Activated CD8-positive, alpha-beta memory T cell treated with anti-CD3 and anti-CD28 coated beads, Interleukin-2, amount 50 U/mL, for 24 hours (primary cell): ENCODE measurements at regions not wholly inside any gene's neighbourhood (a gene's known extent, or its start where the extent isn't known, plus 50 kb on each side); places are given as distances from the start of the nearest gene placed in this dataset.

ENCODE experiments used
- DNase-seq: peaks from one replicate; pipeline ENCODE4 v3.0.0-alpha.2; 2020; ENCODE audit errors: extremely low read depth

GRCh38 chr10:25661632-25662031 is 272.4 kb upstream of the MYO3A start:
- DNase-seq = no peak

- no peak for DNase-seq
These were observed 267.8 kb upstream of the MYO3A start for GRCh38 chr10:25666276-25666675.

GRCh38 chr10:25675204-25675603 is 258.8 kb upstream of the MYO3A start:
- no peak for DNase-seq

- DNase-seq = no peak
These were observed 258.4 kb upstream of the MYO3A start for GRCh38 chr10:25675615-25676014.

- no peak for DNase-seq
These were observed 255.8 kb upstream of the MYO3A start for GRCh38 chr10:25678220-25678619.

GRCh38 chr10:25678666-25679065 is 255.4 kb upstream of the MYO3A start:
- no peak for DNase-seq

GRCh38 chr10:25682203-25682851 is 251.7 kb upstream of the MYO3A start:
- DNase-seq = no peak

- no peak for DNase-seq
These were observed 250.7 kb upstream of the MYO3A start for GRCh38 chr10:25683344-25683743.

GRCh38 chr10:25687521-25687920 is 246.5 kb upstream of the MYO3A start:
- DNase-seq = no peak

- no peak for DNase-seq
These were observed 244.5 kb upstream of the MYO3A start for GRCh38 chr10:25689346-25690100.

- DNase-seq = no peak
These were observed 241.3 kb upstream of the MYO3A start for GRCh38 chr10:25692761-25693160.

GRCh38 chr10:25694206-25694933 is 239.7 kb upstream of the MYO3A start:
- DNase-seq = no peak

- no peak for DNase-seq
These were observed 239.1 kb upstream of the MYO3A start for GRCh38 chr10:25694971-25695370.

GRCh38 chr10:25695586-25695985 is 238.4 kb upstream of the MYO3A start:
- DNase-seq = no peak

- no peak for DNase-seq
These were observed 237.9 kb upstream of the MYO3A start for GRCh38 chr10:25696013-25696708.

GRCh38 chr10:25697412-25697811 is 236.6 kb upstream of the MYO3A start:
- no peak for DNase-seq

- DNase-seq = no peak
These were observed 235.4 kb upstream of the MYO3A start for GRCh38 chr10:25698638-25699037.

- DNase-seq = no peak
These were observed 234.4 kb upstream of the MYO3A start for GRCh38 chr10:25699631-25700030.

GRCh38 chr10:25701652-25702051 is 232.4 kb upstream of the MYO3A start:
- no peak for DNase-seq

GRCh38 chr10:25704622-25705021 is 229.4 kb upstream of the MYO3A start:
- no peak for DNase-seq

- no peak for DNase-seq
These were observed 226.5 kb upstream of the MYO3A start for GRCh38 chr10:25707572-25707971.

GRCh38 chr10:25707976-25708671 is 225.9 kb upstream of the MYO3A start:
- DNase-seq = no peak
